NOMO-1 treated with DMSO at 0.1 percent for 48 hours (cell line): ENCODE measurements at regions not wholly inside any gene's neighbourhood (a gene's known extent, or its start where the extent isn't known, plus 50 kb on each side); places are given as distances from the start of the nearest gene placed in this dataset.

Source experiments
- DNase-seq: peaks from one replicate; lab custom pipeline; 2025; ENCODE audit not compliant: unreplicated experiment; lab: John Stamatoyannopoulos, UW

- no peak for DNase-seq
These were observed 1537.1 kb downstream of the PLA2G4A start for GRCh38 chr1:188365874-188366273.

GRCh38 chr1:188367661-188368060 lies 1538.9 kb downstream of the PLA2G4A start:
- no peak for DNase-seq

- no peak for DNase-seq
These were observed 1542.6 kb downstream of the PLA2G4A start for GRCh38 chr1:188371295-188371806.

- DNase-seq: no peak
These were observed 1544.1 kb downstream of the PLA2G4A start for GRCh38 chr1:188372821-188373220.

- no peak for DNase-seq
These were observed 1554.1 kb downstream of the PLA2G4A start for GRCh38 chr1:188382851-188383250.

GRCh38 chr1:188386161-188386560 lies 1557.4 kb downstream of the PLA2G4A start:
- DNase-seq: no peak

- no peak for DNase-seq
These were observed 1557.9 kb downstream of the PLA2G4A start for GRCh38 chr1:188386666-188387065.

- DNase-seq: no peak
These were observed 1565.9 kb downstream of the PLA2G4A start for GRCh38 chr1:188394677-188395076.

GRCh38 chr1:188397521-188397920 lies 1568.8 kb downstream of the PLA2G4A start:
- DNase-seq: no peak

- DNase-seq: no peak
These were observed 1574.2 kb downstream of the PLA2G4A start for GRCh38 chr1:188402986-188403385.

- no peak for DNase-seq
These were observed 1577.9 kb downstream of the PLA2G4A start for GRCh38 chr1:188406636-188407035.

GRCh38 chr1:188420177-188420576 lies 1591.4 kb downstream of the PLA2G4A start:
- DNase-seq: no peak

- peak; percentile 54 for DNase-seq
These were observed 1594.3 kb downstream of the PLA2G4A start for GRCh38 chr1:188423073-188423472.

- DNase-seq: no peak
These were observed 1595.4 kb downstream of the PLA2G4A start for GRCh38 chr1:188424176-188424575.

- DNase-seq: no peak
These were observed 1596.9 kb downstream of the PLA2G4A start for GRCh38 chr1:188425687-188426086.

- DNase-seq: no peak
These were observed 1597.8 kb downstream of the PLA2G4A start for GRCh38 chr1:188426561-188426960.

- peak; percentile 71 for DNase-seq
These were observed 1598.9 kb downstream of the PLA2G4A start for GRCh38 chr1:188427642-188428041.

- DNase-seq: peak; percentile 25
These were observed 1600.6 kb downstream of the PLA2G4A start for GRCh38 chr1:188429386-188429785.

- DNase-seq: no peak
These were observed 1603.7 kb downstream of the PLA2G4A start for GRCh38 chr1:188432427-188432826.

- no peak for DNase-seq
These were observed 1604.7 kb downstream of the PLA2G4A start for GRCh38 chr1:188433425-188433824.

- no peak for DNase-seq
These were observed 1615.8 kb downstream of the PLA2G4A start for GRCh38 chr1:188444526-188444925.

GRCh38 chr1:188462837-188463236 lies 1634.1 kb downstream of the PLA2G4A start:
- DNase-seq: no peak

GRCh38 chr1:188463919-188464318 lies 1635.2 kb downstream of the PLA2G4A start:
- DNase-seq: no peak

- DNase-seq: no peak
These were observed 1637.8 kb downstream of the PLA2G4A start for GRCh38 chr1:188466539-188466938.
